C4-2B (cell line): ENCODE measurements at regions not wholly inside any gene's neighbourhood (a gene's known extent, or its start where the extent isn't known, plus 50 kb on each side); places are given as distances from the start of the nearest gene placed in this dataset.

Experiments used
- CTCF ChIP-seq: fragments of 450-650 bp; conservative IDR thresholded peaks from 2 replicates; pipeline ENCODE4 v1.5.1; 2017; ENCODE audit warnings: mild to moderate bottlenecking
- ZFX ChIP-seq: fragments of 450-650 bp; IDR thresholded peaks from 2 replicates; pipeline ENCODE4 v1.6.1; 2017

- TF ChIP-seq CTCF (no peak), ZFX (no peak)
Measured at GRCh38 chr2:82055846-82056245, 1751.3 kb upstream of the LRRTM1 start.
